ENCODE measurements at regions not wholly inside any gene's neighbourhood (a gene's known extent, or its start where the extent isn't known, plus 50 kb on each side); places are given as distances from the start of the nearest gene placed in this dataset.

DNA sequence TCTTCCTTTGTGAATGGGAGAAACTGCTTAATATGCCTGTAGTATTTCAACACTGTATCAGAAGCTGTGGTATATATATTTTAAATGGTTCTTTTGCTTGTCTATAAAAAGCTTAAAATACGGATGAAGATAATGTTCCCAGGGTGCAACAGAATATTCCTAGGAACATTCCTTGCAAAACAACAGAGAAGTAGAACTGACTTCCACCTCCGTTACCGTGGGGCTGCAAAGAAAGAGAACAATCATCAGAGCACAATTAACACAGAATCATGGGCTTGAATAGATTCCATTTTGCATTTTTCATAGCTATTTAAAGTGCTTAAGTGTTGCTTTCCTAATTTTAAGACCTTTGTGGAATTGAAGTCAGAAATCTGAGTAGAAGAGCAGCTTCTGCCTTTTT lies 1227.7 kb downstream of the EFNB2 start:
- TF ChIP-seq, protein P1, sequence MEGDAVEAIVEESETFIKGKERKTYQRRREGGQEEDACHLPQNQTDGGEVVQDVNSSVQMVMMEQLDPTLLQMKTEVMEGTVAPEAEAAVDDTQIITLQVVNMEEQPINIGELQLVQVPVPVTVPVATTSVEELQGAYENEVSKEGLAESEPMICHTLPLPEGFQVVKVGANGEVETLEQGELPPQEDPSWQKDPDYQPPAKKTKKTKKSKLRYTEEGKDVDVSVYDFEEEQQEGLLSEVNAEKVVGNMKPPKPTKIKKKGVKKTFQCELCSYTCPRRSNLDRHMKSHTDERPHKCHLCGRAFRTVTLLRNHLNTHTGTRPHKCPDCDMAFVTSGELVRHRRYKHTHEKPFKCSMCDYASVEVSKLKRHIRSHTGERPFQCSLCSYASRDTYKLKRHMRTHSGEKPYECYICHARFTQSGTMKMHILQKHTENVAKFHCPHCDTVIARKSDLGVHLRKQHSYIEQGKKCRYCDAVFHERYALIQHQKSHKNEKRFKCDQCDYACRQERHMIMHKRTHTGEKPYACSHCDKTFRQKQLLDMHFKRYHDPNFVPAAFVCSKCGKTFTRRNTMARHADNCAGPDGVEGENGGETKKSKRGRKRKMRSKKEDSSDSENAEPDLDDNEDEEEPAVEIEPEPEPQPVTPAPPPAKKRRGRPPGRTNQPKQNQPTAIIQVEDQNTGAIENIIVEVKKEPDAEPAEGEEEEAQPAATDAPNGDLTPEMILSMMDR (IDR thresholded peaks at IDR 0.05), result no peak
- Mint-ChIP-seq H3K4me1 (ENCODE audit: low read depth) (no peaks in the 10 kb centered on the region), H3K4me3 (no peak overlapping the region), H3K9me3 (peaks cover 2% of the 10 kb centered on the region), H3K27me3 (no peaks in the 10 kb centered on the region), H3K36me3 (ENCODE audit: low read depth) (no peaks in the 10 kb centered on the region), H3K27ac (no peak overlapping the region)
- ATAC-seq, result no peak
- DNase-seq, result no peak
- intact Hi-C loops (cut with micrococcal nuclease), result no loop called here
- ChIA-PET CTCF (interaction anchor here (0.8 kb wide), 1 partner anchor 10 kb away, joined by 3 read pairs; no protein-coding TSS in a partner anchor), POLR2A (no interaction called here)

DNA sequence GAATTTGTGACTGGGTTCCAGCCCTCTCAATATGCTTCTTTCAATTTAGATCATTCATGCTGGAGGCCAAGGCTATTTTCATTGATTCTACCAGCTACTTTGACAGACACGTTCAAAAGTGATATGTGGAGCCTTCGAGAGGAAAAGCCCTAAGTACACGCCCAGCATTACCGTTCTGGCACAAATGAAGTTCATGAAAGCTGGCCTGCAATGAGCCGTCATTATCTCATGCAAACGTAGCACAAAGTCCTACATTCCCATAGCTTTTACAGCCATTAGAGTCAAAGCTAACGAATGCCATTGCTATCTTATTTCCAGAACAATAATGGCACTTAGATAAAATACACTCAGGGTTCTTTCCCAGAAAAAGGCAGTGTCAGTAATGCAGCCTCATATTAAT lies 1237.6 kb downstream of the EFNB2 start:
- POLR2A ChIA-PET, result no interaction called here
- no peaks in the 10 kb centered on the region for H3K27me3 Mint-ChIP-seq
- H3K9me3 Mint-ChIP-seq, result peaks cover 7% of the 10 kb centered on the region
- no peak for DNase-seq
- TF ChIP-seq, protein P1 (IDR thresholded peaks at IDR 0.05), result no peak
- no peak overlapping the region for H3K27ac Mint-ChIP-seq
- intact Hi-C loops (cut with micrococcal nuclease), result no loop called here
- CTCF ChIA-PET, result interaction anchor here (1.0 kb wide), 1 partner anchor 10 kb away, joined by 3 read pairs; no protein-coding TSS in a partner anchor
- H3K4me3 Mint-ChIP-seq, result no peak overlapping the region
- ATAC-seq, result no peak
- H3K36me3 Mint-ChIP-seq (ENCODE audit: low read depth), result no peaks in the 10 kb centered on the region
- no peaks in the 10 kb centered on the region for H3K4me1 Mint-ChIP-seq (ENCODE audit: low read depth)

- peaks cover 7% of the 10 kb centered on the region for H3K9me3 Mint-ChIP-seq
Measured at GRCh38 chr13:105291987-105292386, 1243.5 kb downstream of the EFNB2 start.

GRCh38 chr13:105290596-105290995 lies 1244.9 kb downstream of the EFNB2 start:
- Mint-ChIP-seq H3K4me1 (ENCODE audit: low read depth) (no peaks in the 10 kb centered on the region), H3K4me3 (no peak overlapping the region), H3K27me3 (no peaks in the 10 kb centered on the region), H3K36me3 (ENCODE audit: low read depth) (no peaks in the 10 kb centered on the region), H3K27ac (no peak overlapping the region), H3K9me3 (peaks cover 5% of the 10 kb centered on the region)
- CTCF ChIA-PET, result no interaction called here
- intact Hi-C loops (cut with micrococcal nuclease), result no loop called here
- TF ChIP-seq, protein P1 (IDR thresholded peaks at IDR 0.05), result no peak
- ATAC-seq (no peak), DNase-seq (no peak)
- POLR2A ChIA-PET, result no interaction called here

More at GRCh38 chr13:105291987-105292386, 1243.5 kb downstream of the EFNB2 start:
- no peak for DNase-seq
- ATAC-seq, result no peak
- H3K4me1 Mint-ChIP-seq (ENCODE audit: low read depth), result no peaks in the 10 kb centered on the region
- H3K27me3 Mint-ChIP-seq, result no peaks in the 10 kb centered on the region
- H3K36me3 Mint-ChIP-seq (ENCODE audit: low read depth), result no peaks in the 10 kb centered on the region
- no peak overlapping the region for H3K27ac Mint-ChIP-seq
- no peak overlapping the region for H3K4me3 Mint-ChIP-seq
- intact Hi-C loops (cut with micrococcal nuclease), result no loop called here
- CTCF ChIA-PET, result no interaction called here
- POLR2A ChIA-PET, result no interaction called here
- TF ChIP-seq, protein P1 (IDR thresholded peaks at IDR 0.05), result no peak

DNA sequence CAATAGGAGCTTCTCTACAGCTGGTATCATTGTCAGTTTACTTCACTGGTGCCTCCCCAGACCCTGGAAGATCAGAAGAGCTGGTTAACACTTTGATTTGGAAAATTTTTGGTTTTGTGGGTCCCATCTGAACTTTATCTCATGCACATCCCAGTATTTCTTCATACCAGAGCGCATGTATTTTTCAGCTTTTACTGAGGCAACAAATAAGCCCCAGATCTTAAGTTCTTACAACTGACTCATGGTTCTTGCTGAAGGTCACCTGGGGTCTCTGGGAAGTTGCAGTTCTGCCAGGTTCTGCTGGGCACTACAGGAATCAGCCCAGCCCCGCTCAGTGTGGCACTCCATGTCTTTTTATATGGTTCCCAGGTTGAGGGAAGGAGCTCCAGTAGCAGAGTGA lies 1249.9 kb downstream of the EFNB2 start:
- Mint-ChIP-seq H3K4me3 (no peak overlapping the region), H3K27me3 (no peaks in the 10 kb centered on the region), H3K9me3 (no peaks in the 10 kb centered on the region), H3K36me3 (ENCODE audit: low read depth) (no peaks in the 10 kb centered on the region), H3K4me1 (ENCODE audit: low read depth) (no peaks in the 10 kb centered on the region), H3K27ac (no peak overlapping the region)
- no peak for DNase-seq
- TF ChIP-seq, protein P1 (IDR thresholded peaks at IDR 0.05), result no peak
- intact Hi-C loops (cut with micrococcal nuclease), result no loop called here
- CTCF ChIA-PET, result no interaction called here
- POLR2A ChIA-PET, result no interaction called here
- ATAC-seq, result no peak

Data from activated CD8-positive, alpha-beta T cell treated with anti-CD3 and anti-CD28 coated beads for 36 hours (primary cell).